ENCODE measurements at regions not wholly inside any gene's neighbourhood (a gene's known extent, or its start where the extent isn't known, plus 50 kb on each side); places are given as distances from the start of the nearest gene placed in this dataset.

GRCh38 chr5:18018472-18018871 is 384.2 kb downstream of the TAF11L14 start:
- Histone ChIP-seq H3K23ac (ENCODE audit: low read length) (no peak overlapping the region), H3K4me2 (ENCODE audit: low read length) (no peak overlapping the region), H2BK120ac (ENCODE audit: low read depth, low read length) (no peak overlapping the region), H3K36me3 (ENCODE audit: control insufficient read depth, insufficient read depth, low read length) (no peaks in the 10 kb centered on the region), H3K27ac (ENCODE audit: low read depth, low read length) (no peak overlapping the region), H4K8ac (ENCODE audit: low read depth, low read length) (no peak overlapping the region), H3K56ac (ENCODE audit: low read length) (no peak overlapping the region), H4K5ac (ENCODE audit: low read length) (no peak overlapping the region), H3K79me1 (ENCODE audit: low read length) (no peaks in the 10 kb centered on the region), H3K79me2 (ENCODE audit: control insufficient read depth, insufficient read depth, low read length) (no peaks in the 10 kb centered on the region), H3K9ac (ENCODE audit: low read length) (no peak overlapping the region), H2AK5ac (ENCODE audit: low read length) (no peak overlapping the region), H2BK15ac (replicated peaks; ENCODE audit: low read depth) (no peak overlapping the region), H2BK5ac (ENCODE audit: low read length) (no peak overlapping the region), H3K4me1 (ENCODE audit: control insufficient read depth, low read depth, low read length) (no peaks in the 10 kb centered on the region), H3K27me3 (ENCODE audit: insufficient read depth, low read length, poor library complexity) (no peaks in the 10 kb centered on the region), H3K18ac (ENCODE audit: low read length) (no peak overlapping the region), H3K4ac (ENCODE audit: low read depth, low read length) (no peak overlapping the region), H3K4me3 (ENCODE audit: low read length) (no peak overlapping the region)
- WGBS (ENCODE audit: extremely low coverage, insufficient coverage, low lambda C conversion rate) = no CpG with 5 or more reads among the region's 2 CpGs
- no peak for DNase-seq

- no CpG with 5 or more reads among the region's 2 CpGs for WGBS (ENCODE audit: extremely low coverage, insufficient coverage, low lambda C conversion rate)
These were observed 389.0 kb downstream of the TAF11L14 start for GRCh38 chr5:18023275-18023674.

GRCh38 chr5:18023986-18024385 is 389.7 kb downstream of the TAF11L14 start:
- no peaks in the 10 kb centered on the region for H3K79me1 ChIP-seq (ENCODE audit: low read length)
- H3K4ac ChIP-seq (ENCODE audit: low read depth, low read length) = no peak overlapping the region
- H2BK120ac ChIP-seq (ENCODE audit: low read depth, low read length) = no peak overlapping the region
- WGBS (ENCODE audit: extremely low coverage, insufficient coverage, low lambda C conversion rate) = no CpG with 5 or more reads among the region's 2 CpGs
- no peak overlapping the region for H3K23ac ChIP-seq (ENCODE audit: low read length)
- no peaks in the 10 kb centered on the region for H3K4me1 ChIP-seq (ENCODE audit: control insufficient read depth, low read depth, low read length)
- no peak overlapping the region for H3K27ac ChIP-seq (ENCODE audit: low read depth, low read length)
- H3K56ac ChIP-seq (ENCODE audit: low read length) = no peak overlapping the region
- H3K36me3 ChIP-seq (ENCODE audit: control insufficient read depth, insufficient read depth, low read length) = no peaks in the 10 kb centered on the region
- no peaks in the 10 kb centered on the region for H3K79me2 ChIP-seq (ENCODE audit: control insufficient read depth, insufficient read depth, low read length)
- H3K4me3 ChIP-seq (ENCODE audit: low read length) = no peak overlapping the region
- no peak overlapping the region for H3K4me2 ChIP-seq (ENCODE audit: low read length)
- no peak overlapping the region for H4K8ac ChIP-seq (ENCODE audit: low read depth, low read length)
- DNase-seq = no peak
- H2AK5ac ChIP-seq (ENCODE audit: low read length) = no peak overlapping the region
- no peak overlapping the region for H3K18ac ChIP-seq (ENCODE audit: low read length)
- H2BK5ac ChIP-seq (ENCODE audit: low read length) = no peak overlapping the region
- no peak overlapping the region for H4K5ac ChIP-seq (ENCODE audit: low read length)
- H2BK15ac ChIP-seq (replicated peaks; ENCODE audit: low read depth) = no peak overlapping the region
- H3K9ac ChIP-seq (ENCODE audit: low read length) = no peak overlapping the region
- no peaks in the 10 kb centered on the region for H3K27me3 ChIP-seq (ENCODE audit: insufficient read depth, low read length, poor library complexity)

More at GRCh38 chr5:18023275-18023674, 389.0 kb downstream of the TAF11L14 start:
- no peak overlapping the region for H3K23ac ChIP-seq (ENCODE audit: low read length)
- H3K18ac ChIP-seq (ENCODE audit: low read length) = no peak overlapping the region
- H3K4me3 ChIP-seq (ENCODE audit: low read length) = no peak overlapping the region
- no peak overlapping the region for H3K9ac ChIP-seq (ENCODE audit: low read length)
- DNase-seq = no peak
- H2BK120ac ChIP-seq (ENCODE audit: low read depth, low read length) = no peak overlapping the region
- no peaks in the 10 kb centered on the region for H3K36me3 ChIP-seq (ENCODE audit: control insufficient read depth, insufficient read depth, low read length)
- H3K4me2 ChIP-seq (ENCODE audit: low read length) = no peak overlapping the region
- no peaks in the 10 kb centered on the region for H3K79me1 ChIP-seq (ENCODE audit: low read length)
- no peak overlapping the region for H2AK5ac ChIP-seq (ENCODE audit: low read length)
- H3K79me2 ChIP-seq (ENCODE audit: control insufficient read depth, insufficient read depth, low read length) = no peaks in the 10 kb centered on the region
- H2BK5ac ChIP-seq (ENCODE audit: low read length) = no peak overlapping the region
- no peaks in the 10 kb centered on the region for H3K4me1 ChIP-seq (ENCODE audit: control insufficient read depth, low read depth, low read length)
- H4K5ac ChIP-seq (ENCODE audit: low read length) = no peak overlapping the region
- H4K8ac ChIP-seq (ENCODE audit: low read depth, low read length) = no peak overlapping the region
- no peak overlapping the region for H3K4ac ChIP-seq (ENCODE audit: low read depth, low read length)
- no peak overlapping the region for H3K27ac ChIP-seq (ENCODE audit: low read depth, low read length)
- no peak overlapping the region for H3K56ac ChIP-seq (ENCODE audit: low read length)
- no peak overlapping the region for H2BK15ac ChIP-seq (replicated peaks; ENCODE audit: low read depth)
- H3K27me3 ChIP-seq (ENCODE audit: insufficient read depth, low read length, poor library complexity) = no peaks in the 10 kb centered on the region

GRCh38 chr5:18024542-18024941 is 390.3 kb downstream of the TAF11L14 start:
- no peaks in the 10 kb centered on the region for H3K4me1 ChIP-seq (ENCODE audit: control insufficient read depth, low read depth, low read length)
- H3K23ac ChIP-seq (ENCODE audit: low read length) = no peak overlapping the region
- no peak overlapping the region for H3K56ac ChIP-seq (ENCODE audit: low read length)
- WGBS (ENCODE audit: extremely low coverage, insufficient coverage, low lambda C conversion rate) = no CpG with 5 or more reads among the region's 2 CpGs
- H3K18ac ChIP-seq (ENCODE audit: low read length) = no peak overlapping the region
- no peak overlapping the region for H4K8ac ChIP-seq (ENCODE audit: low read depth, low read length)
- no peak overlapping the region for H4K5ac ChIP-seq (ENCODE audit: low read length)
- no peak overlapping the region for H3K4ac ChIP-seq (ENCODE audit: low read depth, low read length)
- DNase-seq = peak; percentile 7
- no peak overlapping the region for H2AK5ac ChIP-seq (ENCODE audit: low read length)
- H2BK120ac ChIP-seq (ENCODE audit: low read depth, low read length) = no peak overlapping the region
- no peaks in the 10 kb centered on the region for H3K79me2 ChIP-seq (ENCODE audit: control insufficient read depth, insufficient read depth, low read length)
- H3K4me3 ChIP-seq (ENCODE audit: low read length) = no peak overlapping the region
- no peaks in the 10 kb centered on the region for H3K36me3 ChIP-seq (ENCODE audit: control insufficient read depth, insufficient read depth, low read length)
- no peaks in the 10 kb centered on the region for H3K27me3 ChIP-seq (ENCODE audit: insufficient read depth, low read length, poor library complexity)
- no peak overlapping the region for H2BK5ac ChIP-seq (ENCODE audit: low read length)
- no peak overlapping the region for H3K27ac ChIP-seq (ENCODE audit: low read depth, low read length)
- no peaks in the 10 kb centered on the region for H3K79me1 ChIP-seq (ENCODE audit: low read length)
- H2BK15ac ChIP-seq (replicated peaks; ENCODE audit: low read depth) = no peak overlapping the region
- H3K4me2 ChIP-seq (ENCODE audit: low read length) = no peak overlapping the region
- H3K9ac ChIP-seq (ENCODE audit: low read length) = no peak overlapping the region

- Histone ChIP-seq H3K27ac (ENCODE audit: low read depth, low read length) (no peak overlapping the region), H2BK15ac (replicated peaks; ENCODE audit: low read depth) (no peak overlapping the region)
These were observed 393.1 kb downstream of the TAF11L14 start for GRCh38 chr5:18027241-18027867.

GRCh38 chr5:18028036-18028435 is 393.8 kb downstream of the TAF11L14 start:
- Histone ChIP-seq H3K4me3 (ENCODE audit: low read length) (no peak overlapping the region), H3K4me1 (ENCODE audit: control insufficient read depth, low read depth, low read length) (no peaks in the 10 kb centered on the region), H3K4me2 (ENCODE audit: low read length) (no peak overlapping the region), H3K27ac (ENCODE audit: low read depth, low read length) (no peak overlapping the region), H2BK5ac (ENCODE audit: low read length) (no peak overlapping the region), H3K23ac (ENCODE audit: low read length) (no peak overlapping the region), H3K4ac (ENCODE audit: low read depth, low read length) (no peak overlapping the region), H4K5ac (ENCODE audit: low read length) (no peak overlapping the region), H2BK15ac (replicated peaks; ENCODE audit: low read depth) (no peak overlapping the region), H3K9ac (ENCODE audit: low read length) (no peak overlapping the region), H3K56ac (ENCODE audit: low read length) (no peak overlapping the region), H3K79me1 (ENCODE audit: low read length) (no peaks in the 10 kb centered on the region), H3K18ac (ENCODE audit: low read length) (no peak overlapping the region), H3K79me2 (ENCODE audit: control insufficient read depth, insufficient read depth, low read length) (no peaks in the 10 kb centered on the region), H3K27me3 (ENCODE audit: insufficient read depth, low read length, poor library complexity) (no peaks in the 10 kb centered on the region), H2BK120ac (ENCODE audit: low read depth, low read length) (no peak overlapping the region), H4K8ac (ENCODE audit: low read depth, low read length) (no peak overlapping the region), H3K36me3 (ENCODE audit: control insufficient read depth, insufficient read depth, low read length) (no peaks in the 10 kb centered on the region), H2AK5ac (ENCODE audit: low read length) (no peak overlapping the region)
- DNase-seq = no peak
- no CpG with 5 or more reads among the region's 1 CpG for WGBS (ENCODE audit: extremely low coverage, insufficient coverage, low lambda C conversion rate)

More at GRCh38 chr5:18027241-18027867, 393.1 kb downstream of the TAF11L14 start:
- no peak overlapping the region for H3K18ac ChIP-seq (ENCODE audit: low read length)
- H3K4ac ChIP-seq (ENCODE audit: low read depth, low read length) = no peak overlapping the region
- no peak overlapping the region for H2AK5ac ChIP-seq (ENCODE audit: low read length)
- H3K4me2 ChIP-seq (ENCODE audit: low read length) = no peak overlapping the region
- no peak overlapping the region for H3K56ac ChIP-seq (ENCODE audit: low read length)
- H2BK5ac ChIP-seq (ENCODE audit: low read length) = no peak overlapping the region
- no peak overlapping the region for H2BK120ac ChIP-seq (ENCODE audit: low read depth, low read length)
- no peak overlapping the region for H3K4me3 ChIP-seq (ENCODE audit: low read length)
- no peaks in the 10 kb centered on the region for H3K27me3 ChIP-seq (ENCODE audit: insufficient read depth, low read length, poor library complexity)
- no peak overlapping the region for H4K8ac ChIP-seq (ENCODE audit: low read depth, low read length)
- H3K23ac ChIP-seq (ENCODE audit: low read length) = no peak overlapping the region
- no peak for DNase-seq
- H3K79me2 ChIP-seq (ENCODE audit: control insufficient read depth, insufficient read depth, low read length) = no peaks in the 10 kb centered on the region
- no peaks in the 10 kb centered on the region for H3K4me1 ChIP-seq (ENCODE audit: control insufficient read depth, low read depth, low read length)
- H3K79me1 ChIP-seq (ENCODE audit: low read length) = no peaks in the 10 kb centered on the region
- no peak overlapping the region for H4K5ac ChIP-seq (ENCODE audit: low read length)
- H3K36me3 ChIP-seq (ENCODE audit: control insufficient read depth, insufficient read depth, low read length) = no peaks in the 10 kb centered on the region
- H3K9ac ChIP-seq (ENCODE audit: low read length) = no peak overlapping the region
